Common myeloid progenitor, CD34-positive (primary cell): ENCODE measurements at regions not wholly inside any gene's neighbourhood (a gene's known extent, or its start where the extent isn't known, plus 50 kb on each side); places are given as distances from the start of the nearest gene placed in this dataset.

Source experiments
- CTCF ChIA-PET: fragments of 350-600 bp; sonication (Branson Sonifier 250); formaldehyde crosslinking; loops from one replicate; lab custom pipeline; 2021; ENCODE audit warnings: antibody characterized with exemption; lab: Charles Lee
- POLR2A ChIA-PET: fragments of 350-600 bp; sonication (Branson Sonifier 250); formaldehyde crosslinking; loops from one replicate; lab custom pipeline; 2021; ENCODE audit warnings: antibody characterized with exemption; lab: Charles Lee
- DNase-seq, 3 donors: peaks; one replicate each; pipeline versions ENCODE4 v3.0.0 to v3.0.0-alpha.2; 2013
- H3K27ac ChIP-seq, 2 experiments: 1 replicate in 1 of 2; 2 replicates in 1 of 2; pipeline ENCODE4 v1.7.0; 2013; ENCODE audit warnings: inconsistent platforms in 2 of 2, low read length in 2 of 2, mild to moderate bottlenecking in 2 of 2, low read depth in 1 of 2, moderate library complexity in 1 of 2; ENCODE audit not compliant: severe bottlenecking in 2 of 2, insufficient read depth in 1 of 2, poor library complexity in 1 of 2
- H3K27me3 ChIP-seq, 5 experiments: replicated peaks in 2 of 5; 1 replicate in 3 of 5; 2 replicates in 2 of 5; pipeline versions ENCODE4 v1.6.1 to v1.7.0; 2013; ENCODE audit warnings: low read length in 4 of 5, mild to moderate bottlenecking in 2 of 5, moderate library complexity in 2 of 5, inconsistent platforms in 1 of 5; ENCODE audit not compliant: insufficient read depth in 5 of 5, control insufficient read depth in 4 of 5
- H3K36me3 ChIP-seq, 4 experiments: 1 replicate in 2 of 4; 2 replicates in 2 of 4; pipeline versions ENCODE4 v1.6.1 to v1.7.0; 2013; ENCODE audit warnings: low read length in 3 of 4, control low read depth in 1 of 4, mild to moderate bottlenecking in 1 of 4; ENCODE audit not compliant: control insufficient read depth in 4 of 4, insufficient read depth in 4 of 4
- H3K4me1 ChIP-seq, 4 experiments: 1 replicate in 3 of 4; 2 replicates in 1 of 4; pipeline versions ENCODE4 v1.6.1 to v1.7.1; 2013; ENCODE audit warnings: low read length in 3 of 4, mild to moderate bottlenecking in 3 of 4, control low read depth in 1 of 4, inconsistent platforms in 1 of 4, moderate library complexity in 1 of 4; ENCODE audit not compliant: control insufficient read depth in 4 of 4, insufficient read depth in 4 of 4; ENCODE audit errors: control extremely low read depth in 1 of 4
- H3K4me3 ChIP-seq, 7 experiments: 1 replicate in 4 of 7; 2 replicates in 3 of 7; pipeline versions ENCODE4 v1.5.1 to v1.7.0; 2013; ENCODE audit warnings: mild to moderate bottlenecking in 7 of 7, low read length in 6 of 7, moderate library complexity in 6 of 7, inconsistent platforms in 2 of 7, low read depth in 2 of 7, control low read depth in 1 of 7; ENCODE audit not compliant: insufficient read depth in 4 of 7, control insufficient read depth in 1 of 7; ENCODE audit errors: extremely low read depth in 1 of 7
- H3K9me3 ChIP-seq, 5 experiments: 1 replicate in 4 of 5; 2 replicates in 1 of 5; pipeline versions ENCODE4 v1.6.1 to v1.7.1; 2013; ENCODE audit warnings: low read length in 4 of 5, mild to moderate bottlenecking in 2 of 5, inconsistent platforms in 1 of 5, low read depth in 1 of 5, moderate library complexity in 1 of 5; ENCODE audit not compliant: control insufficient read depth in 4 of 5, insufficient read depth in 2 of 5; ENCODE audit errors: control extremely low read depth in 1 of 5
- WGBS: methylation state at CpG from one replicate; pipeline ENCODE4 v1.1.5; 2013; ENCODE audit not compliant: insufficient coverage; 5-methylcytosine and 5-hydroxymethylcytosine counted together

DNA sequence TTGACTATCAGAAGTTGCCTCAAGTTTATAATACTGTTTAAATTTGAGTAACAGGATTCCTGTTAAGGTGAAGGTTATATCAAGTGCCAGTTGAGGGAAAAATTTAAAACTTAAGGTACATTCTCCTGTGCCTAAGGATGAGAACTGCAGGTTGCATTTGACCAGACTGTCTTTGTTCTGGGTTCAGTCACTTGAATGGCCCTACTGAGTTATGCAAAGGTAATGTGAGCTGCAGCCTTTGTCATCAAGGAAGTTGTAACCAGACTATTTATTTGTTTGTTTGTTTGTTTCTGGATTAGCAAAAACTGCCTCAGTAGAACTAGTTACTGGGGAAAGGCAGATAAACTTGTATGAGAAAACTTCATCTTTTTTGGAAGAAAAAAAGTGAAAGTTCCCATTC, 131.9 kb downstream of the ATOH1 start:
- Histone ChIP-seq H3K9me3 (no peaks in the 10 kb centered on the region), H3K27me3 (no peaks in the 10 kb centered on the region), H3K4me3 (no peak overlapping the region), H3K27ac (no peak overlapping the region), H3K4me1 (no peaks in the 10 kb centered on the region), H3K36me3 (no peaks in the 10 kb centered on the region)
- CTCF ChIA-PET, result no interaction called here
- POLR2A ChIA-PET, result no interaction called here
- no peak for DNase-seq

DNA sequence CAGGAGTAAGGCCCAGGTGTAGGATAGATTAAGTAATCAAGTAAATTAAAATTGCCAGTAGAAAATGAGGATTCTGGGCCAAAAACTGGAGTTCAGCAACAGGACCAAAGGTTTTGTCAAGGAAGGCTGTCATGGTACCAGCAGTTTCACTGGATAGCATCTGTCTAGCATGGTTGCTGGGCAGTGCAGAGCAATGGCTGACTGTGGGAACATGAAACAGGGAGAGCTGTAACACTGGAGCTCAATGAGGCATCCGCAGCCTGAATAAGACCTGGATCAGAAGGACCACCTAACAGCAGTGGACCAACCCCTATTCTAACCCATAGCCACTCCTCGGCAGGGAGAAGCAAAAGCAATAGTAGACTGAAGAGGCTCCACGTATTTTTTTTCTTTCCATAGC, 132.4 kb downstream of the ATOH1 start:
- no peak for DNase-seq
- Histone ChIP-seq H3K4me1 (no peaks in the 10 kb centered on the region), H3K9me3 (no peaks in the 10 kb centered on the region), H3K4me3 (no peak overlapping the region), H3K27ac (no peak overlapping the region), H3K27me3 (no peaks in the 10 kb centered on the region), H3K36me3 (no peaks in the 10 kb centered on the region)
- WGBS, result 89% methylated on average over 3 of the region's 3 CpGs
- ChIA-PET CTCF (no interaction called here), POLR2A (no interaction called here)

DNA sequence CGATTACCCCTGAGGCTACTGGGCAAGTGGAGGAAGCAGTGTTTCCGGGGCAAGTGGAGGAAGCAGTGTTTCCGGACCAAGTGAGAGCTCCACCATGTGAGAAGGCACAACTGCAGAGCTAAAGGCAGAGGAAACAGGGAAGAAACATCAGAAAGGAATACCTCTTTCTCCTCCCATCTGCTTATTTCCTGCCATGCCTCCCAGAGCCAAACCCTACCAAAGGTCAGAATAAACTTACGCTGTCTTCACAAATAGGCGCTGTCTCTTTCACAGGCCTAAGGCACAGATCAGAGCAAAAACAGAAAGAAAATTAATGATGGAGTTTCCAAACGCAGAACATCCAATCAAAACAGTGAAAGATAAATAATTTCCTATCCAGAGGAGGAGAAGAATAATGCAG, 153.0 kb downstream of the ATOH1 start:
- CTCF ChIA-PET, result no interaction called here
- WGBS, result 72% methylated on average over 5 of the region's 6 CpGs
- H3K4me1 ChIP-seq, result no peaks in the 10 kb centered on the region
- H3K36me3 ChIP-seq, result no peaks in the 10 kb centered on the region
- H3K27me3 ChIP-seq, result no peaks in the 10 kb centered on the region
- peaks cover 0 to 1% (median 0%) of the 10 kb centered on the region in 5 experiments for H3K9me3 ChIP-seq
- no peak overlapping the region for H3K4me3 ChIP-seq
- DNase-seq, result no peak
- POLR2A ChIA-PET, result no interaction called here
- H3K27ac ChIP-seq, result no peak overlapping the region

DNA sequence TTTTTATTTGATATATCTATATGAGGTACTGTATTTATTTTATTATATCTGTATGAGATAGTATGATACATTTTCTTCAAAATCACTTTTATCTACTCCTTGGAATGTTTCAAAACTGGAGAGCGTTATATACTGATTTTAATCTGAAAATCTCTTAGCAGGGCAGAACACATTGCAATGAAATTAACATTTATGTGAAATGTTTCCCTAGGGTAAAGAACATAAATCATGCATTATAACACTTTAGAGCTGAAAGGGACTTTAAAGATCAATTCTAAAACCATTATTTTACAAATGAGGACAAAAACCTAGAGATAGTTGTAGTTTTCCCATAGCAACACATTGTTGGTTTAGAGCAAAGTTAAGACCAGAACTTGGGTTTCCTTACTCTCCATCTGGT, 153.7 kb downstream of the ATOH1 start:
- DNase-seq, result no peak
- no peaks in the 10 kb centered on the region for H3K36me3 ChIP-seq
- no peak overlapping the region for H3K4me3 ChIP-seq
- H3K9me3 ChIP-seq, result peaks cover 0 to 1% (median 0%) of the 10 kb centered on the region in 5 experiments
- ChIA-PET POLR2A (no interaction called here), CTCF (no interaction called here)
- WGBS, result no CpG with 5 or more reads among the region's 1 CpG
- no peaks in the 10 kb centered on the region for H3K27me3 ChIP-seq
- no peaks in the 10 kb centered on the region for H3K4me1 ChIP-seq
- H3K27ac ChIP-seq, result no peak overlapping the region

DNA sequence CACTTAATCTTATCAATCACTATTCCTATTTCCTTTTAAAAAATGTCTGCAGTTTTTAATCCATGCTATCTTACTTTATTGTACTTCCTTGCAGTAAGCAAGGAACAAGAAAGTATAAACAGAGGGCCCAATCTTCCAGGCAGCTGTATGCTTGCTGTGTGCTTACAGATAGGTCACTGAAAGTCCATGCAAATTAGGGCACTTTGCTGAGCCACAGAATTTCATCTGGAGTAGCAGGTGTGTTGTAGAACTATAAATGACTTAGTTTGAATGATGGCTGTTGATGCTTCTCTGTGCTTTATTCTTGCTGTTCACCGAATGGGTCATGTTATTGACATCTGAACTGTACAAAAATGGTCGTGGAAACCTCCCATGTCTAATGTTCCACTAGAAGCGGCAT, 154.6 kb downstream of the ATOH1 start:
- Histone ChIP-seq H3K27me3 (no peaks in the 10 kb centered on the region), H3K4me1 (no peaks in the 10 kb centered on the region), H3K36me3 (no peaks in the 10 kb centered on the region), H3K4me3 (no peak overlapping the region), H3K27ac (no peak overlapping the region), H3K9me3 (peaks cover 0 to 1% (median 0%) of the 10 kb centered on the region in 5 experiments)
- ChIA-PET POLR2A (no interaction called here), CTCF (no interaction called here)
- 84% methylated on average over 2 of the region's 3 CpGs for WGBS
- DNase-seq, result no peak

DNA sequence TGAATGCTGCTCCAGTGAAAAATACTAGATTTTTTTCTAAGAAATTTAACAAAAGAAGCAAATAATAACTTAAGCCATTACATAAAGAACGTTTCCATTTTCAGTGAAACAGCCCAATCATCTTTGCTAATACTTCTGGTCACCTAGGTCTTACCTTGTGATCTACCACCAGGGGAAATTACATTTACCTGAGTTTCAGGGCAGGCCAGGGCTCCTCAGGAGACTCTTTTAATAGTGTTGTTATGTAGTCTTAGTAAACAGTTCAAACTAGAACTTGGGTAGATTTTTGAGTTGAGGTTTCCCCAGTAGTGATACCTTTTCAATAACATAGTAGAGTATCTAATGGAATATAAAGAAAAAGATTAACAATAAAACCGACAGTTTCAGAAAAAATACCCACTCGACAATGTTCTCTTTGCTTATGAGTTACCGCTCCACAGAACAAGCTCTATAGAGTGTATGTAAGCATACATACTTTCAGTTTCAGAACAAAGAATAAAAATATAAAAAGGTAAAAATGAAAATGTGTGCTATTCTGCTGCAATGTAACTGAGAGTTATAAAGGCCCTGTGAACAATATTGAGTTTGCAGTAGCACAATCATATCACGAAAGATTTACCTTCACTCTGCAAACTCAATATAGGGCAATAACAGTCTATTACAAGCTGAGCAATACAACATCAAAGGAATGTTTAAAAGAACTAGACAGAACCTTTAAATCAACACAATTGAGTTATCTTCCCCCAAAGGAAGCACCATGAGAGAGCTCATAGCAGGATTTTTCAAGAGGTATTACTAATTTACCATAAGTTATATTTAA, 165.8 kb downstream of the ATOH1 start:
- WGBS, result 83% methylated on average over 2 of the region's 5 CpGs
- Histone ChIP-seq H3K9me3 (no peaks in the 10 kb centered on the region), H3K27ac (no peak overlapping the region), H3K4me3 (no peak overlapping the region), H3K4me1 (peaks cover 0 to 2% (median 0%) of the 10 kb centered on the region in 4 experiments), H3K36me3 (no peaks in the 10 kb centered on the region), H3K27me3 (no peaks in the 10 kb centered on the region)
- CTCF ChIA-PET, result no interaction called here
- DNase-seq, result no peak
- POLR2A ChIA-PET, result no interaction called here

DNA sequence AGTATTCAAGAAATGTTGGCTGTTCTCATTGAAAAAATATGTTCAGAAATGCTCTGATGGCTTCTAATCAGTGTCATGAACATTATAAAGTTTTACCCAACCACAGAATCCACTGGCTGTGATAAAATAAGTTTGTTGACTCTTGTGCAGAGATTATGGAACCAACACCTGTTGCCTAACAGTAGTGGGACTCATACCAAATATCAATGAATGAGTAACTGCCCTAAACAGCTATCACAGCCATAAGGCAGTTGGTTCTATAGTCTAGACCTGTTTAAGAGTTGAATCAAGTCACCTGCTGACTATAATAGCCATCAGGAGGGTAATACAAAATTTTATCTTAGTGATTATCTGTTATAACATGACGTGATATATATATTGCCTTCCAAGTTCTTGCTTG, 168.3 kb downstream of the ATOH1 start:
- no peaks in the 10 kb centered on the region for H3K9me3 ChIP-seq
- ChIA-PET CTCF (no interaction called here), POLR2A (no interaction called here)
- no peaks in the 10 kb centered on the region for H3K27me3 ChIP-seq
- no peak for DNase-seq
- no peak overlapping the region for H3K4me3 ChIP-seq
- no peaks in the 10 kb centered on the region for H3K4me1 ChIP-seq
- no CpG with 5 or more reads among the region's 1 CpG for WGBS
- H3K27ac ChIP-seq, result no peak overlapping the region
- no peaks in the 10 kb centered on the region for H3K36me3 ChIP-seq
